CD4-positive, alpha-beta T cell treated with Interleukin-10 for 1 hour (primary cell): ENCODE measurements at regions not wholly inside any gene's neighbourhood (a gene's known extent, or its start where the extent isn't known, plus 50 kb on each side); places are given as distances from the start of the nearest gene placed in this dataset.
"Not testable (repeated sequence)": the region's sequence is repeated elsewhere in the genome, so short reads cannot be mapped to it uniquely, and the experiment has no call there.

Experiments used
- DNase-seq: peaks from one replicate; pipeline ENCODE4 v3.0.0-alpha.2; 2020

- no peak for DNase-seq
These were observed 154.6 kb upstream of the GDF10 start for GRCh38 chr10:47145290-47145934.

- DNase-seq: no peak
These were observed 153.4 kb upstream of the GDF10 start for GRCh38 chr10:47146572-47146971.

GRCh38 chr10:47147186-47147585, 152.8 kb upstream of the GDF10 start:
- no peak for DNase-seq

- DNase-seq: no peak
These were observed 149.4 kb upstream of the GDF10 start for GRCh38 chr10:47150581-47150980.

- no peak for DNase-seq
These were observed 148.1 kb upstream of the GDF10 start for GRCh38 chr10:47151920-47152319.

- no peak for DNase-seq
These were observed 147.1 kb upstream of the GDF10 start for GRCh38 chr10:47152861-47153349.

GRCh38 chr10:47154762-47155161, 145.2 kb upstream of the GDF10 start:
- no peak for DNase-seq

GRCh38 chr10:47156873-47157272, 143.1 kb upstream of the GDF10 start:
- no peak for DNase-seq

GRCh38 chr10:47158116-47159071, 141.6 kb upstream of the GDF10 start:
- DNase-seq: no peak

- DNase-seq: no peak
These were observed 140.4 kb upstream of the GDF10 start for GRCh38 chr10:47159361-47160260.

- DNase-seq: no peak
These were observed 139.6 kb upstream of the GDF10 start for GRCh38 chr10:47160261-47160908.

- no peak for DNase-seq
These were observed 139.0 kb upstream of the GDF10 start for GRCh38 chr10:47160967-47161366.

- DNase-seq: no peak
These were observed 138.5 kb upstream of the GDF10 start for GRCh38 chr10:47161465-47161864.

GRCh38 chr10:47164126-47164799, 135.7 kb upstream of the GDF10 start:
- no peak for DNase-seq

GRCh38 chr10:47164800-47165128, 135.2 kb upstream of the GDF10 start:
- no peak for DNase-seq

GRCh38 chr10:47165168-47165710, 134.8 kb upstream of the GDF10 start:
- peak; percentile 18 for DNase-seq

- DNase-seq: peak; percentile 54
These were observed 134.1 kb upstream of the GDF10 start for GRCh38 chr10:47165711-47166404.

GRCh38 chr10:47166405-47166777, 133.6 kb upstream of the GDF10 start:
- no peak for DNase-seq

GRCh38 chr10:47166808-47167581, 133.0 kb upstream of the GDF10 start:
- DNase-seq: not testable (repeated sequence)

- no peak for DNase-seq
These were observed 132.4 kb upstream of the GDF10 start for GRCh38 chr10:47167591-47167990.
